ENCODE measurements at regions not wholly inside any gene's neighbourhood (a gene's known extent, or its start where the extent isn't known, plus 50 kb on each side); places are given as distances from the start of the nearest gene placed in this dataset.

DNA sequence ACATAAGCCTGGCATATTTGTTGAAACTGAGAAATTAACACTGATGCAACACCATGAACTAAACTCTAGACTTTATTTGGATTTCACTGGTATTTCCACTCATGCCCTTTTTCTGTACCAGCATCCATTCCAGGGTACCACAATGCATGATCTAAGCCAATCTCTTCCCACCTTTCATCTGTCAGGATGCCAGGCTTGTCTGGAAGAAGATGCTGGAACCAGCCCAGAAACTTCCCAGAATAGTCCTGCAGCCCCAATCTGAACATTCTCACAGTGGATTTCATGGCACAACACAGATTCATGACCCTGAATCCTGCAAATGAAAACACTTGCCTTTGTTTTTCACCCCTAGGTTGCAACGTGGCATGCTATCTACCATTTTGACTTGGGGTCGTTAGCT is 189.3 kb upstream of the LHX5 start:
- TF ChIP-seq EP300 (IDR thresholded peaks at IDR 0.05) (no peak), POLR2AphosphoS5 (IDR thresholded peaks at IDR 0.05) (no peak)
- TF ChIP-seq, protein P1, sequence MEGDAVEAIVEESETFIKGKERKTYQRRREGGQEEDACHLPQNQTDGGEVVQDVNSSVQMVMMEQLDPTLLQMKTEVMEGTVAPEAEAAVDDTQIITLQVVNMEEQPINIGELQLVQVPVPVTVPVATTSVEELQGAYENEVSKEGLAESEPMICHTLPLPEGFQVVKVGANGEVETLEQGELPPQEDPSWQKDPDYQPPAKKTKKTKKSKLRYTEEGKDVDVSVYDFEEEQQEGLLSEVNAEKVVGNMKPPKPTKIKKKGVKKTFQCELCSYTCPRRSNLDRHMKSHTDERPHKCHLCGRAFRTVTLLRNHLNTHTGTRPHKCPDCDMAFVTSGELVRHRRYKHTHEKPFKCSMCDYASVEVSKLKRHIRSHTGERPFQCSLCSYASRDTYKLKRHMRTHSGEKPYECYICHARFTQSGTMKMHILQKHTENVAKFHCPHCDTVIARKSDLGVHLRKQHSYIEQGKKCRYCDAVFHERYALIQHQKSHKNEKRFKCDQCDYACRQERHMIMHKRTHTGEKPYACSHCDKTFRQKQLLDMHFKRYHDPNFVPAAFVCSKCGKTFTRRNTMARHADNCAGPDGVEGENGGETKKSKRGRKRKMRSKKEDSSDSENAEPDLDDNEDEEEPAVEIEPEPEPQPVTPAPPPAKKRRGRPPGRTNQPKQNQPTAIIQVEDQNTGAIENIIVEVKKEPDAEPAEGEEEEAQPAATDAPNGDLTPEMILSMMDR (IDR thresholded peaks at IDR 0.05): no peak

Measured in sigmoid colon (tissue), 4 donors.